ENCODE measurements at regions not wholly inside any gene's neighbourhood (a gene's known extent, or its start where the extent isn't known, plus 50 kb on each side); places are given as distances from the start of the nearest gene placed in this dataset.

DNA sequence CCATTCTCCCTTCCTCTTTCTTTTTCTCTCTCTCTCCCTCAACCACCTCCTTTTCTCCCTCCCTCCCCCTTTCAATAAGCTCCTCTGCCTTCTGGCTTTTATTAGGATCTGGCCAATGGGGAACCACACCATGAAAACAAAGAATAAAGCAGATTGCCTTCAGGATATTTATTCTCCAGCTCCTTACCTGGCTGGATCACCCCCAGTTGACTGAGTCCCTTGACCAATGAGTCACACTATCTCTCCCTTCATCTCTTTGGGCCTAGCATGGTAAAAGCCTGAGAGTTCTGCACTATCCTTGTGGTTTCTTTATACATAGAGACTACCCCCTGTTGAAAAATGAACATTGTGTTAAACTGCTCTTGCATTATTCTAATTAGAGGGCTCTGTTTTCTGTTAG lies 476.8 kb downstream of the EPHA7 start:
- Histone ChIP-seq H3K36me3 (no peaks in the 10 kb centered on the region), H3K4me1 (no peaks in the 10 kb centered on the region), H3K9me3 (no peaks in the 10 kb centered on the region), H3K27me3 (no peaks in the 10 kb centered on the region), H3K27ac (no peak overlapping the region), H3K4me3 (replicated peaks in 1 of 3) (no peak overlapping the region)
- TF ChIP-seq, protein P1, sequence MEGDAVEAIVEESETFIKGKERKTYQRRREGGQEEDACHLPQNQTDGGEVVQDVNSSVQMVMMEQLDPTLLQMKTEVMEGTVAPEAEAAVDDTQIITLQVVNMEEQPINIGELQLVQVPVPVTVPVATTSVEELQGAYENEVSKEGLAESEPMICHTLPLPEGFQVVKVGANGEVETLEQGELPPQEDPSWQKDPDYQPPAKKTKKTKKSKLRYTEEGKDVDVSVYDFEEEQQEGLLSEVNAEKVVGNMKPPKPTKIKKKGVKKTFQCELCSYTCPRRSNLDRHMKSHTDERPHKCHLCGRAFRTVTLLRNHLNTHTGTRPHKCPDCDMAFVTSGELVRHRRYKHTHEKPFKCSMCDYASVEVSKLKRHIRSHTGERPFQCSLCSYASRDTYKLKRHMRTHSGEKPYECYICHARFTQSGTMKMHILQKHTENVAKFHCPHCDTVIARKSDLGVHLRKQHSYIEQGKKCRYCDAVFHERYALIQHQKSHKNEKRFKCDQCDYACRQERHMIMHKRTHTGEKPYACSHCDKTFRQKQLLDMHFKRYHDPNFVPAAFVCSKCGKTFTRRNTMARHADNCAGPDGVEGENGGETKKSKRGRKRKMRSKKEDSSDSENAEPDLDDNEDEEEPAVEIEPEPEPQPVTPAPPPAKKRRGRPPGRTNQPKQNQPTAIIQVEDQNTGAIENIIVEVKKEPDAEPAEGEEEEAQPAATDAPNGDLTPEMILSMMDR (IDR thresholded peaks at IDR 0.05): no peak
- TF ChIP-seq POLR2A (IDR thresholded peaks at IDR 0.05): no peak
- no peak for DNase-seq
- intact Hi-C loops (cut with DNase I): no loop called here

GRCh38 chr6:92934625-92935024 lies 484.7 kb downstream of the EPHA7 start:
- TF ChIP-seq, protein P1 (IDR thresholded peaks at IDR 0.05): no peak
- TF ChIP-seq POLR2A (IDR thresholded peaks at IDR 0.05): no peak
- Histone ChIP-seq H3K27ac (no peak overlapping the region), H3K4me1 (no peaks in the 10 kb centered on the region), H3K4me3 (replicated peaks in 1 of 3) (no peak overlapping the region), H3K9me3 (no peaks in the 10 kb centered on the region), H3K36me3 (no peaks in the 10 kb centered on the region), H3K27me3 (no peaks in the 10 kb centered on the region)
- WGBS, 2 donors: 90 to 100% methylated on average over 1 of the region's 1 CpG
- no peak for DNase-seq
- intact Hi-C loops (cut with DNase I): no loop called here

GRCh38 chr6:92930171-92930570 lies 489.2 kb downstream of the EPHA7 start:
- no peaks in the 10 kb centered on the region for H3K27me3 ChIP-seq
- H3K27ac ChIP-seq: no peak overlapping the region
- no peaks in the 10 kb centered on the region for H3K4me1 ChIP-seq
- DNase-seq: no peak
- H3K4me3 ChIP-seq (replicated peaks in 1 of 3): no peak overlapping the region
- no peak for TF ChIP-seq POLR2A (IDR thresholded peaks at IDR 0.05)
- TF ChIP-seq, protein P1 (IDR thresholded peaks at IDR 0.05): no peak
- H3K36me3 ChIP-seq: no peaks in the 10 kb centered on the region
- intact Hi-C loops (cut with DNase I): no loop called here
- 74 to 75% methylated on average over 5 of the region's 5 CpGs for WGBS, 2 donors
- H3K9me3 ChIP-seq: no peaks in the 10 kb centered on the region

DNA sequence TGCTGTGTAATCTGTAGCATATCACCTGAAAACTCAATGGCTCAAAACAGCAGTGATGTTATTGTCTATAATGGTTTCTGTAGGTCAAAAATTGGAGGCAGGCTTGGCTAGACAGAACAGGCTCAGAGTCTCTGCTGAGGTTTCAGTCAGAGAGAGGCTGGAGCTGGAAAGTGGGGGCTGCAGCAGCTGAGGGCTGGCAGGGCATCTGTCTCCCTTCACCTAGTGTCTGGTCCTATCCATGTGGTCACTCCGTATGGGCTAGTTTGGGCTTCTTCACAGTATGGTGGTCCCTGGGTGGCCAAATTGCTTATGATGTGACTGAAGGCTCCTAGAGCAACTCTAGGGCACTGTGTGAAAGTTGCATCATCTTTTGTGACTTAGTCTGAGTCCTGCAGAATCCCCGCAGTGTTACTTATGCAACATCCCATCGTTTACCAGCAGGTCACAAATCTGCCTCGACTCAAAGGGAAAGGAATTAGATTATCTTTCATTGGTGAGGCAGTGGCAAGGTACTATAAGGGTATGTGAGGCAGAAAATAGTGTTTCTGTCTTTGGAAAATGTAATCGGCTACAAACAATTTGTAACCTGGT lies 497.0 kb downstream of the EPHA7 start:
- no peaks in the 10 kb centered on the region for H3K27me3 ChIP-seq
- no peak for TF ChIP-seq POLR2A (IDR thresholded peaks at IDR 0.05)
- TF ChIP-seq, protein P1 (IDR thresholded peaks at IDR 0.05): no peak
- intact Hi-C loops (cut with DNase I): no loop called here
- no peaks in the 10 kb centered on the region for H3K4me1 ChIP-seq
- H3K27ac ChIP-seq: no peak overlapping the region
- no peaks in the 10 kb centered on the region for H3K36me3 ChIP-seq
- no peak overlapping the region for H3K4me3 ChIP-seq (replicated peaks in 1 of 3)
- no peaks in the 10 kb centered on the region for H3K9me3 ChIP-seq
- WGBS, 2 donors: 68% methylated on average over 5 of the region's 5 CpGs
- no peak for DNase-seq

GRCh38 chr6:92915466-92915865 lies 503.9 kb downstream of the EPHA7 start:
- Histone ChIP-seq H3K36me3 (no peaks in the 10 kb centered on the region), H3K9me3 (no peaks in the 10 kb centered on the region), H3K27ac (no peak overlapping the region), H3K4me3 (replicated peaks in 1 of 3) (no peak overlapping the region), H3K4me1 (no peaks in the 10 kb centered on the region), H3K27me3 (no peaks in the 10 kb centered on the region)
- intact Hi-C loops (cut with DNase I): no loop called here
- TF ChIP-seq, protein P1 (IDR thresholded peaks at IDR 0.05): no peak
- TF ChIP-seq POLR2A (IDR thresholded peaks at IDR 0.05): no peak
- 91 to 95% methylated on average over 2 of the region's 2 CpGs for WGBS, 2 donors
- DNase-seq: no peak

Data from thyroid gland (tissue), 4 donors.